ENCODE measurements at regions not wholly inside any gene's neighbourhood (a gene's known extent, or its start where the extent isn't known, plus 50 kb on each side); places are given as distances from the start of the nearest gene placed in this dataset.
A peak's percentile ranks its signal among the peaks of the same experiment; 100 is the strongest.
"Not testable (repeated sequence)": the region's sequence is repeated elsewhere in the genome, so short reads cannot be mapped to it uniquely, and the experiment has no call there.

DNA sequence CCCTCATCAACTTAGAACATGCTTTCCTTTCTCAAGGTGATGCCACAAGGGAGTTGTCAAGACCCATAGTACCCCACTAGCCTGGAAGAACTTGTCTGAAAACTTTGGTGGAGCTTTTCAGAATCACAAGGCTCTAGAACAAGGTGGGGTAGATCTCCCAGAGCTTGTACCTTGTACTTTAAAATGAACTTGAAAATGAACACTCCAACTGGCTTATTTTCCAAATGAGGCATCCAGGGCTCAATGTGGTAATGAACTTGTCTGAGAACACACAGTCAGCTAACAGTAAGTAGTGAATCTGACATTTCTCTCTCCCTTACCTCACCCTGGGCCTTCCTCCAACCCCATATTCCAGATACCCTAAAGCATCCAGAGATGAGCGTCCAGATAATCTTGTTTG lies 81.8 kb upstream of the THBS1 start:
- DNase-seq = no peak

DNA sequence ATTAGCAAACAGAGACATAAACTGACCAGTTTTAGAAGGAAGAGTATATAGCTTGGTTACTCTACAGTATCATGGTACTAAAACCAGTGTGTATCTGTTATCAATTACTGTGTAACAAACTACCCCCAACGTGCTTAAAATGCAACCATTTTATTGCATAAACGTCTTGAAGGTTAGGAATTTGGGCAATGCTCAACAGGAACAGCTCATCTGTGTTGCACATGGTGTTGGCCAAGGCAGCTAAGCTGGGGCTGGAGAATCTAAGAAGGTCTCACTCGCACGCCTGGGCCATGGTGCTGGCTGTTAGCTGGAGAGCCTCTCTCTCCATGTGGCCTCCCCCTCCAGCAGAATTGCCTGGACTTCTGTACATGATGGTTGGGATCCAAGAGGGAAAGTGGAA lies 81.2 kb upstream of the THBS1 start:
- no peak for DNase-seq

DNA sequence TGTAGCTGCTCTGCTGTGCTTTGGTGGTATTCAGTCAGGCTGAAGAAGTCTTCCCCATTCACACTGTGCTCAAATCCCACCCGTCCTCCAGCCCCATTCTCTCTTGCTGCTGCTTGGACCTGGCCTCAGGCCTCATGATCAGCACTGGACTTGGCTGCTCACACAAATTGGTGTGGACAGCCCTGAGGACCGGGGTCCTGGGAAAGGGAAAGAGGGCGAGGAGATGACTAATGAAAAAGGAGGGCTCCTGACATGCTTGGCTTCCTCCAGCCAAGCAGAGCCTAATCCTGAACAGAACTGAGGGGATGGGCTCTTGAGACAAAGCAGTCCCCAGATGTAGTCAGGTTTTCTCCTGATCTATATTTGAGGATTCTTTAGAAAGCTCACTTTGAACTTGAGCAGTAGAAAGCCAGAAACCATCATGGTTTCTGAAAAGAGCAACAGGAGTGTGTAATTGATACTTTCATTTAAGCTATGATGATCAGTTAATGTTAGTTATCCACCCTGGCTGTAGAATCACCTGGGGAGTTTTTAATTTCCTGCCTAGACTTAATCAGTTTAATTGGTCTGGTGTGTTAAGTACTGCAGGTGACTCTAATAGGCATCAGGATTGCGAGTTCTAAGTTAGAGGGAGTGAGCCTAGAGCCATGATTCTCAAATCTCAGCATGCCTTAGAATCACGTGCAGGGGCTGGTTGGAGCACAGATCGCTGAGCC lies 79.4 kb upstream of the THBS1 start:
- no peak for DNase-seq

DNA sequence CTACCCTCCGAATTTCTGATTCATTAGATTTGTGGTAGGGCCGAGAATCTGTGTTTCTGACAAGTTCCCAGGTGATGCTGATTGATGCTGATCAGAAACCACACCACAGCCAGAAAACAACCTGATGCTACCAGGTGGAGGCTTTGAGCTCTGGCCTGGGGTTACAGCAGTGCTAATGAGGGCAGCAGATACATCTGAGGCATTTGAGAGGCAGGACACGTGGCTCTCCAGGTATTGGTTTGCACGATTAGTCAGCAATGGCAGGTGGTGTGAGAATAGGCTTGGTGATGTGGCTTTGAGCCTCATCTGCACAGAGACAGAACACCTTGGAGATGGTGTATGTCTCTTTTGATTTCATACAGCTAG lies 78.8 kb upstream of the THBS1 start:
- DNase-seq = peak; percentile 17

DNA sequence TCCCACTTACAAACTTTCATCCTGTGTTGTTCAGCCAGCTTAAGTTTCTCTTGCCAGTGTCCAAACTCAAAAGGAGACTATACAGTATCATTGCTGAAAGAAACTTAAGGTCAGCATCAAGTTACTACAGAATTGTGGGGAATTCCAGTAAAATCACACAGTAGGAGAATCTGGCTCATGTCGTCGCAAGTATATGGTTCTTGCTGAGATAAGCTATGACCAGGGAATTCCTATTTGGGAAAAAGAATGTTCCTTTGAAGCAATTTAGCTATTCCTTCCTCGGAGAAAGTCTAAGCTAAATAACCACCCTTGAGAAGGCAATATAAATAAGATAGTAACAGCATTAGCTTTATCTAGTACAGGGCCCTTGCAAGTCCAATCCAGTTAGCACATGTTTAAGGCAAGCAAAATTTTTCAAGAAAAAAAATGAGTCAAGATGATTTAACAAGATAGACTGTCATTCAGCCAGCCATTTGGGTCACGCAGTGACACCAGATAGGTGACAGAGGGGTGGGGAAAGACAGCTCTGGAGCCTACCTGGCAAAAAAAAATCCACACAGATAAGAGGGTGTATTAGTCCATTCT lies 78.2 kb upstream of the THBS1 start:
- DNase-seq = no peak

DNA sequence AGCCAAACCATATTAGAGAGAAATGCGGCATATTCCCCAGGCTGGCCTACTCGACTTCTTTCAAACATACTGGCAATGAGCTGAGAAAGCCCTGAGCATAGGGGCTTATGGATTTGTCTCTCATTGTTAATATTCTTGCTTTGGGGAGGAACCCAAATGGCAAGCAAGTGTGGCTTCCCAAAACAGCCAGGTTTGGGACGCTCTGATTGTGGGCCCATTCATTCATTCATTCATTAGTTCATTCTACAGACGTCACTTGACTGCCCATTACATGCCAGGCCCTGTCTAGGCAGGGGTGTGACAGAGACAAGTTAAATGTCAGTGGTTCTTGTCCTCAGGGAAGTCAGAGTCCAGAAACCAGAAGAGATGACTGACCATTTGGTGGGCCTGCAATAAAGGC lies 77.4 kb upstream of the THBS1 start:
- DNase-seq = no peak

DNA sequence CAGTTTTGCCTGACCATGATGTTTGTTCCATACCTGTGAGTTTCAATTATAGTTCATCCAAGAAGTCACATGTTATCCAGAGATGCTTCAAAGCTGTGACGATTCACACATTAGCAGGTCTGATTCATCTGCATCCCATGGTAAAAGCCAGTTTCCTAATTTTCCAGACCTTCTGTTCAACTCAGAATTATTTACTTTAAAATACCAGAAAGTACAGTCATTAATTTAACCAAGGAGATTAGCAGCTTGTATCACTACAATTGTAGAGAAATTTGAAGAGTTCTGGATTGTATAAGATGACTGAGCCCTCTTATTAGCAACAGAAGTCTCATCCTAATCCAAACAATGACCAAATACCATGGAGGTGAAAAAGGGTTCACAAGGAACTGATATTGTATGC lies 76.1 kb upstream of the THBS1 start:
- DNase-seq = no peak

DNA sequence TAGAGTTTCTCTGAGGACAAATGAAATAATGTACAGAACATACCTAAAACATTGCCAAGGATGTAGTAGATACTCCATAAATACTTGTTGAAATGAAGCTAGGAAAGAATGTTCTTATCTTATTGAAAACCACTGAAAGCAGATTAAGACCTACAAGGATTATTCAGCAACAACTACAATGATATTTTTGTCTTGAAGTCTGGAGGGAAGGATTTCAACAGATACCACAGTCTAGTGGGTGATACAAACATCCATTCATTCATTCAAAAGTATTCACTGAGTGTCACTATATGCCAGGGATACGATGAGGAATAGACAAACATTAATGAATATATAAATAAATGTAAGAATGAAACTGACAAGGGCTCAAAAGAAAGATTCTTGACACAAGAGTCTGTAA lies 74.7 kb upstream of the THBS1 start:
- no peak for DNase-seq

DNA sequence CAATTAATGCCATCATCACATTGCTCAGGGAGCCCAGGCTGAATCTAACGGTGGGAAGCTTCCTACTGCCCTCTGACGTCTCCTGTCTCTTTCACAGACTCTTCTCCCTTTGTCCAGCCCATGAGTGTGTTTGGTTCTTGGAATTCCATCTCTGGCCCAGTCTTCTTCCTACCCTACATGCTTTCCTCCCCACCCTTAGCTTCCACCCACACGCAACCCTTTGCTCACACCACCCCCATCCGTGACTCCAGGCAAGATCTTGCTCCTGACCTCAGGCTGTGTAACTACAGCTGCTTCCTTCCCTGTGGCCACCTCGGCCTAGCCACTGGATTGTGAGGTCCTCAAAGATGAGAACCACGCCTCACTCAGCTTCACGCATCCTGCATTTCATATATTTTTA lies 72.3 kb upstream of the THBS1 start:
- DNase-seq = no peak

DNA sequence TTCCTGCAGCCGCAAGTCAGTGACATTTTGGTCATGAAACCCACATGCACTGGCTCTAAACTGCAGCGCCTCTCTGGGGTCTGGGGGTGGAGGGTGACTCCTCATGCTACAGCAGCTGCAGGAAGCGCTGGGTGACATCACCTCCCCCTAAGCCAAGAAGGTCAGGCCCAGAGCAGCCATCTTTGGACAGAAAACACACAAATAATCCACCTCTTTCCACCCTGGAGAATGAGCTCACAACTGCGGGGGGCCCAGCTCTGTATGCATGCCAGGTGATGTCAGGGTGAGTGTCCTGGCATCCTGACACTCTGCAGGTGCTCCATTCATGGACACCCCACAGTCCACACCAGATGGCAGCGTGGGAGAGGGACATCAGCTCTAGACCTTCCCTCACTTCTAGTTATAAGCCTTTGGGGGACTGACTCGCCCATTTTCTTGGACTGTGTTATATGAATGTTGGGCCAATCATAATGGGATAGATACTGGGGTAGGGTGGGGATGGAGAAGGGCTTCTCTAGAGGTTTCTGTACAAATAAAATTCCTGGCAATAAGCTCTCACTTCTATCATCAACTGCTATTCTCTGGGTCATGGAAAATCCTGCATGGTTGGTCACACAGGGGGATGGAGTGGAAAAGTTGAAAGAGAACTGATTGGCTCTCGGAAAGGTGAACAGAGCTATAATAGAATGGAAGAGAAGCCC lies 70.7 kb upstream of the THBS1 start:
- no peak for DNase-seq

DNA sequence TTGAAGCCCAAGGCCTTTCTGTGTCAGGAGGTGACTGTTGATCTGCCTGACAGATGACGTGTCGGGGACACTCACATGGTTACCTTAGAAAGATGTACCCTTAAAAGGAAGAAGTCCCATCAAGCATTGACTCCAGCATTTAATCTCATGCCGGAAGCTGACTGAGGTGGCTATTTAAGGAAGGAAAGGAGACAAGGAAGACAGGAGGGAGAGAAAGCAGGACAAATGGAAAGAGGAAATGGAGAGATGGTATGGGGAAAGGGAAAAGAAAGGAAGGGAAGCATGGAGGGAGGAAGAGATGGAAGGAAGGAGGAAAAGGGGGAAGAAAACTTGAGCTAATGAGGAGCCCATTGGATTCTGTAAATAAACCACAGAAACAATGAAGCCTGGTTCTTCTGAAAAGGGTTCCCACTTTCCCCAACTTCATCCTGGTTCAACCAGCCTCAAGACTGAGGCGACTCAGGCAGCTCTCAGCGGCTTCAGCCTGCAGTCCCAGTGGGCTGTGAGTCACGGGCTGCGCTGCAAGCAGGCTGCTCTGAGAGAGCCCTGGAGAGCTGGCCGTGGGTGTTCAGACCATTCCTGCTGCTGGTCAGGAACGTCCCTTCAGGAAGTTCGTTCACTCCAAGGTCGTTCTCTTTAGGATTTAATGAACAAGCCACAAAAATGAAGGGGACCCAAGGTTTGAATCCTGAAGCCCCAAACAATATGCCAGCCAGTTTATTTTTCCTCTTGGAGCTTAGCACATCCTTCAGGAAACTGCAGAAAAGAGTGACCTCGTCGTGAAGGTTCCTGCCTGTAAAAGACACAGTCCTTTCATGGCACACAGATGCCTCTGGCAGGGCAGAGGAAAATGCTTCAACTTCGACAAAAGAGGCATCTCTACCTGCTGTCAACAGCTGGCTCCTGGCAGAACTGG lies 69.6 kb upstream of the THBS1 start:
- DNase-seq = no peak

DNA sequence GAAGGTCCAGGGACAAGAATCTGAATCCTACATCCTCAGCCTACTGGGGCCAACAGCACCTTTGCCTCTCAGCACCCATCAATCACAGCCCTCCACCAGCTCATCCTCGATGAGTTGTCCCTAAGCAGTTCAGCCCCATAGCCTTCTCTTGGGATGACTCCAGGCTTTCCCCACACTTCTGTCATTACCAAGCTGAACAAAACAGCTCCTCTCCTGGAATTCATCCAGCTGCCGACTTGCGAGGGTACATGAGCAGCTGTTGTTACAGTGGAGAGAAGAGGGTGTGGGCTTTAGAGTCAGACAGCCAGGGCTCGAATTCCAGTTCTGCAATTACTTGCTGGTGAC lies 69.0 kb upstream of the THBS1 start:
- DNase-seq = peak; percentile 79

DNA sequence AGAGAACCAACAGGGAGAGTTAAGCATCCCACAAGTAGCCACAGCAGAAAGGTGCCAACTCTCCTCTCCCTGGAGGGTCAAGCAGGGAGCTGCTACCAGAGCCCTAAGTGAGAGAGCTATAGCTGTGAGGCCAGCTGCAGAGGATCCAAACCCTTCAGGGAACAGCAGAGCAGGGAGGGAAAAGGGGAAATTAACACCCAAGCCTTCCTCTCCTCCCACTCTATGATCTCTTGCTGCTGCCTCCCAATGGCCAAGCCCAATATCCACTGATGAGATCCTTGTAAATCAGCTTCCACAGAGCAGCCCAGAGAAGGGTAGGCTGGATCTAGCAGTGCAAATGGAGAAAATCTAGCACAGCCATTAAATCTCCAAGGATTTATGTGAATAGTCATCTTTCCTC lies 68.2 kb upstream of the THBS1 start:
- DNase-seq = no peak

DNA sequence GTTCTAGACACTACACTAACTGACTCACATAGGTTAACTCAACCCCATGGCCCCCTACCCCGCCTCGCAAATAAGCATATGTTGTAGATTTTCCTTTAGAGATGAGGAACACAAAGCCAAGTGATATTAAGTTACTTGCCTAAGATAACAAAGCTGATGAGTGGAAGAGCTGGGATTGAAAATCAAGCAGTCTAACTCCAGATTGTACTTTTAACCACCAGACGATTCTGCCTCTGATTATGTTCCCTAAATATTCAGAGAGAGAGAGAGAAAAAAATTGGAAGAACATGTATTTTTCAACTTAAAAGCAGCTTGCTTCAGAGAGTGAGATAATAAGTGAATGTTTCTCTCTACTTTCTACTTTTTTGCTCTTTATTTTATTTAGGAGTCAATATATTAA lies 66.9 kb upstream of the THBS1 start:
- peak; percentile 35 for DNase-seq

DNA sequence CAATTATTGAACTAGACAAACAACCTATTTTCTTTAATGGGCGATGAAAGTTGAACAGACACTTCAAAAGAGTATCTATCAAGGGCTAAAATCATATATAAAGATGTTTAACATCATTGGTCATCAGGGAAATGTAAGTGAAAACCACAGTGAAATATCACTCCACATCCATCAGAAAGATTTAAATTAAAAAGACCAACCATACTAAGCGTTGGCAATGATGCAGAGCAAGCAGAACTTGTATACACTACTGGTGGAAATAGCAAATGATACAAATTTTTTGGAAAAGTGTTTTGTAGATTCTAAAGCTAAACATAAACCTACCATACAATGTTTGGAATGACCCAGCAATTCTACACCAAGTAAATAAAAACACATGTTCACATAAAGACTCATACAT lies 65.9 kb upstream of the THBS1 start:
- no peak for DNase-seq

DNA sequence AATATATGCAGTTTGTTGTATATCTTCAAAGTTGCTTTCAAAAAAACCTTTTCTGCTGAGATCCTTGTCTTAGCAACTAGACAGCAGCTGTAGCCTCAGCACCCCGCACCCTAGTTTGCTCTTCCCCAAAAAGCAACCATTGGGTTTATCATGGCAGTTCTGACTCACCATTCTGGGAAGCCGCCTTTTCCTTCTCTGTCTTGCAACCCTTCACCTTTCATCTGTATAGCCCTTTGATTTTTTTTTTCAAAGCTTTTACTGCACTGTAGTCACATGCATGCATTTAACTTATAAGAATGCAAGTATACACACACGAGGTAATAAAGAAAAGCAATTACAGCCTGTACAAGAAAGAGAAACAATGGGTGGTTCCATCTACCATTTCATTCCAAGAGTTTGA lies 65.1 kb upstream of the THBS1 start:
- no peak for DNase-seq

DNA sequence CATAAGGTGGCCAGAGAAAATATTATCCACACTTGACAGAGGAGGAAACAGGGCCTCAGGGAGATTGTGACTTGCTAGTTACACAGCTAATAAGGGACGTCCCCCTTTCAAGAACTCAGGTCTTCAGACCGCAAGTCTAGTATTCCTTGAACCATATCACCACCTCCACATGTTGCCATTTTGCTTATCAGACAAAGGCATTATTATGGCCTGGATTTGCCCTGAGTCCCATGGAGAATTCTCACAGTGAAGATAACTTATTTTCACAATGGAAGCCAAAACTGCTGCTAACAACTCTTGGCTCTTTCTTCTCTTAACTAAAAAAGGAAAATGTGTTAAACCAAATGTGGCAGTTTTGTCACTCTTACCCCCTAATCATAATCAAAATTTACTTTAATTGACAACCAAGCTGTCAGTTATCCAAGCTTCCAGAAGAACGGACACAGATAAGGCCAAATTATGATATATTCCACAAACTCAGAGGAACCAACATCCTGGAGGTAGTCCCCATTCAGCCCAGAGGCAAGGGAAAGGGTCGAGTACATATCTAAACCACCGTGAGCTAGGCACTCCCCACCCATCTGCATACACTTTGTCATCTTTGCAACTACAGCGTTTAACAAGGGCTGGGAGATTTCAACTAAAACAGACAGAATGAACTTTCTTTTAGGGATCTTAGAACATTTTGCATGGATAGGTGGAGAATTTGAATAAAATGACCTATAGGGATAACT lies 63.6 kb upstream of the THBS1 start:
- no peak for DNase-seq

DNA sequence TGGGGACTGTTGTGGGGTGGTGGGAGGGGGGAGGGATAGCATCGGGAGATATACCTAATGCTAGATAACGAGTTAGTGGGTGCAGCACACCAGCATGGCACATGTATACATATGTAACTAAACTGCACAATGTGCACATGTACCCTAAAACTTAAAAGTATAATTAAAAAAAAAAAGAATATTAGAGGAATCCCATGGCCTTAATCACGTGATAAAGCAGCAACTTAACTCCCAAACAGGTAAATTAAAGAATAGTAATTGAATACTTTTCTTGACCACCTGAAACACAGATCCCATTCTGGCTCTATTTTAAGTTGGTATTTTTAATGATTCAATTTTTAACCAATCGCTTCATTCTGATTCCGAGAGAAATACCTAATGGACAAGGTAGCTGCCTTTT lies 56.9 kb upstream of the THBS1 start:
- not testable (repeated sequence) for DNase-seq

DNA sequence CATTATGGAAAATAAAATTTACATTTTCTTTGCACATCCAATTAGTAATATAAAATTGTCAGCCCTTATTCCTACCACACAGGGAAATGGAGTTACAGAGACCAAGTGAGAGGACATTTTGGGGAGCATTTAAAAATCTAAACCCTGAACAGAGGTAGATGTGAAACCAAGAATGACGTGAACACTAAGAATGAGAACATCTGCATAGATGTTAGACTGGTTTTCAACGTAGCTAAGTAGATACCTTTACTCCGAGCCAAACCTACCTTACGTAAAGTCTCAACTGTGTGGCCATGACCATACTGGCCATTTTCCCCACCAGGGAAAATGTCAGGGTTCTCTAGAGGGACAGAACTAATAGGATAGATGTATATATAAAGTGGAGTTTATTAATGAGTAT lies 51.4 kb upstream of the THBS1 start:
- no peak for DNase-seq

DNA sequence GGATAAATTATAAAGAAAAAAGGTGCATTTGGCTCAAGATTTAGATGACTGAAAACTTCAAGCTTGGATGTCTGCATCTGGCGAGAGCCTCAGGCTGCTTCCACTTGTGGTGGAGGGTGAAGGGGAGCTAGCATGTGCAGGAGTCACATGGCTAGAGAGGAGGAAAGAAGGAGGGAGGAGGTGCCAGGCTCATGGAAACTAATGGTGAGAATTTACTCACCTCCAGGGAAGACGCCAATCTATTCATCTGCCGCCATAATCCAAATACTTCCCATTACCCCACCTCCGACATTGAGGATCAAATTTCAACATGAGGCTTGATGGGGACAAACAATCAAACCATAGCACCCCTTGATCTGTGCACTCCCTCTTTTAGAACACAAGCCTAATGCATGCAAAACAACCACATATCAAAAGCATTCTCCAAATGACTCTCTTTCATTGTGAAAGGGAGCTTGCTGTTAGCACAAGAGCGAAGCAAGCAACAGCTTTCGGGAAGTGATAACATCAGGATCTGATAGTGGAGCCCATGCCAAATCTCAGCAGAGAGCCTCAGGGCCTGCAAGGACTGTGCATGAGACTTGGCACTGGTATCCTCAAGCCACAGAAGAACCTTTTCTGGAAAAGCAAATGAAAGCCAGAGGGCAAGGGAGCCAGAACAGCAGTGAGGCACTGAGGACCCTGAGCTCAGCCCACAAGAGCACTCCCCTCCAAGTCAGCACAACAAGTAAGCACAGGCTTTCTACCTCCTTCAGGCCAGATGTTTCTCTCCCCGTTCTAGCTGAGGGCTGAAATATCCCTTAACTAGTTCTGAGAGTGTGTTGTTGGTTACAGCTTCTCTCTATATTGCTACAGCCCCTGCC lies 50.2 kb upstream of the THBS1 start:
- no peak for DNase-seq
